Liver (tissue), 8 donors: ENCODE measurements at regions not wholly inside any gene's neighbourhood (a gene's known extent, or its start where the extent isn't known, plus 50 kb on each side); places are given as distances from the start of the nearest gene placed in this dataset.
"Not testable (repeated sequence)": the region's sequence is repeated elsewhere in the genome, so short reads cannot be mapped to it uniquely, and the experiment has no call there.

Source experiments
- DNase-seq: peaks from one replicate; pipeline ENCODE4 v3.0.0-alpha.2; 2017; ENCODE audit warnings: low spot score
- H3K27ac ChIP-seq, 2 donors: one replicate each; pipeline ENCODE4 v1.7.0; 2013; ENCODE audit warnings: inconsistent platforms in 2 of 2, low read length in 2 of 2, control low read depth in 1 of 2, low read depth in 1 of 2, mild to moderate bottlenecking in 1 of 2
- H3K27me3 ChIP-seq, 4 donors: one replicate each; pipeline versions ENCODE4 v1.6.1 to v1.7.0; 2013; ENCODE audit warnings: low read length in 3 of 4, inconsistent platforms in 1 of 4, mild to moderate bottlenecking in 1 of 4, moderate library complexity in 1 of 4; ENCODE audit not compliant: control insufficient read depth in 4 of 4, insufficient read depth in 4 of 4
- H3K36me3 ChIP-seq, 4 donors: one replicate each; pipeline versions ENCODE4 v1.6.1 to v1.7.0; 2013; ENCODE audit warnings: low read length in 3 of 4, mild to moderate bottlenecking in 3 of 4, low read depth in 1 of 4, moderate library complexity in 1 of 4; ENCODE audit not compliant: control insufficient read depth in 4 of 4, insufficient read depth in 3 of 4
- H3K4me1 ChIP-seq, 4 donors: one replicate each; pipeline versions ENCODE4 v1.6.1 to v1.7.0; 2013; ENCODE audit warnings: low read length in 3 of 4, mild to moderate bottlenecking in 3 of 4, moderate library complexity in 1 of 4; ENCODE audit not compliant: control insufficient read depth in 4 of 4, insufficient read depth in 4 of 4
- H3K4me3 ChIP-seq, 3 donors: one replicate each; pipeline versions ENCODE4 v1.6.1 to v1.7.0; 2013; ENCODE audit warnings: low read length in 3 of 3, control low read depth in 1 of 3, low read depth in 1 of 3, mild to moderate bottlenecking in 1 of 3
- H3K9ac ChIP-seq, 2 donors: one replicate each; pipeline ENCODE4 v1.7.0; 2013; ENCODE audit warnings: low read length in 2 of 2, mild to moderate bottlenecking in 2 of 2, moderate library complexity in 2 of 2, control low read depth in 1 of 2, low read depth in 1 of 2
- H3K9me3 ChIP-seq, 4 donors: one replicate each; pipeline versions ENCODE4 v1.6.1 to v1.7.0; 2013; ENCODE audit warnings: low read length in 3 of 4; ENCODE audit not compliant: control insufficient read depth in 4 of 4
- FOXA1 ChIP-seq: IDR thresholded peaks from 2 replicates; pipeline ENCODE4 v1.6.1; 2016; ENCODE audit warnings: antibody characterized with exemption
- FOXA2 ChIP-seq: IDR thresholded peaks from 2 replicates; pipeline ENCODE4 v1.6.1; 2016; ENCODE audit warnings: antibody characterized with exemption
- GABPA ChIP-seq, 2 donors: IDR thresholded peaks in 1 of 2; conservative IDR thresholded peaks in 1 of 2; 2 replicates each; pipeline ENCODE4 v1.6.1; 2016; ENCODE audit warnings: antibody characterized with exemption in 2 of 2, mild to moderate bottlenecking in 1 of 2, moderate library complexity in 1 of 2
- HNF4A ChIP-seq, 2 donors: conservative IDR thresholded peaks; 2 replicates each; pipeline ENCODE4 v1.6.1; 2016; ENCODE audit warnings: antibody characterized with exemption in 2 of 2, mild to moderate bottlenecking in 2 of 2
- JUND ChIP-seq, 2 donors: IDR thresholded peaks; 2 replicates each; pipeline ENCODE4 v1.6.1; 2016; ENCODE audit warnings: antibody characterized with exemption in 2 of 2
- NR2F2 ChIP-seq: IDR thresholded peaks from 2 replicates; pipeline ENCODE4 v1.6.1; 2016; ENCODE audit warnings: antibody characterized with exemption
- RAD21 ChIP-seq, 2 donors: IDR thresholded peaks; 2 replicates each; pipeline ENCODE4 v1.6.1; 2016; ENCODE audit warnings: antibody characterized with exemption in 2 of 2, mild to moderate bottlenecking in 2 of 2
- RXRA ChIP-seq, 2 donors: IDR thresholded peaks; 2 replicates each; pipeline ENCODE4 v1.6.1; 2017 to 2018; ENCODE audit warnings: antibody characterized with exemption in 2 of 2, mild to moderate bottlenecking in 1 of 2
- SP1 ChIP-seq: IDR thresholded peaks from 2 replicates; pipeline ENCODE4 v1.6.1; 2018; ENCODE audit warnings: antibody characterized with exemption, mild to moderate bottlenecking
- TAF1 ChIP-seq: conservative IDR thresholded peaks from 2 replicates; pipeline ENCODE4 v1.6.1; 2016; ENCODE audit warnings: antibody characterized with exemption, mild to moderate bottlenecking
- WGBS: extraction: QIAGEN DNeasy Blood & Tissue Kit; methylation state at CpG from one replicate; pipeline ENCODE4 v1.1.7; 2013; 5-methylcytosine and 5-hydroxymethylcytosine counted together
- TF ChIP-seq, protein P1 (sequence below): IDR thresholded peaks from 2 replicates; pipeline ENCODE4 v1.6.1; 2016; ENCODE audit warnings: antibody characterized with exemption
- TF ChIP-seq, protein P2 (sequence below): fragments of 150-350 bp; IDR thresholded peaks from 2 replicates; pipeline ENCODE4 v1.5.1; 2017; ENCODE audit warnings: improper control_type of control experiment, low read depth, low read length; ENCODE audit not compliant: missing input control
- TF ChIP-seq, protein P3 (sequence below): IDR thresholded peaks from 2 replicates; pipeline ENCODE4 v1.6.1; 2016; ENCODE audit warnings: antibody characterized with exemption, mild to moderate bottlenecking
- TF ChIP-seq, protein P4 (sequence below): IDR thresholded peaks from 2 replicates; pipeline ENCODE4 v1.6.1; 2016; ENCODE audit warnings: antibody characterized with exemption
- donor health status: healthy.
- donor health status: healthy.
- donor health status: healthy.
- donor health status: healthy.
- donor health status: healthy.

DNA sequence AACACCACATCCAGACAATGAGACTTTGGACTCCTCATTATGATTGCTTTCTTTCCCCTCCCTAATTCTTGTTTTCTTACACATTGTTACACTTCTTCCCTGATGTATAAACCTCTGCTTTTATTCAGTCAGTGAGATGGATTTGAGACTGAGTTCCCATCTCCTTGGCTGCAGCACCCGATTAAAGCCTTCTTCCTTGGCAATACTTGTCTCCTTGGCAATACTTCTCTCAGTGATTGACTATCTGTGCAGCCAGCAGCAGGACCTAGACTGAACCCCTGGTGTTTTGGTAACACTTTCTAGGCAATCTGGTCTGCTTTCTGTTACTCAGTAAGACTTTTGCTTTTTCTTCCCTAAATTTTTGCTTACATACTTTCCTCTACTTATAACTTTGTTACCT is 492.8 kb upstream of the SMC2 start:
- Histone ChIP-seq H3K27ac (no peak overlapping the region), H3K9me3 (peaks cover 0 to 3% (median 0%) of the 10 kb centered on the region in 4 donors), H3K4me1 (no peaks in the 10 kb centered on the region), H3K4me3 (no peak overlapping the region), H3K27me3 (no peaks in the 10 kb centered on the region), H3K9ac (no peak overlapping the region), H3K36me3 (no peaks in the 10 kb centered on the region)
- DNase-seq: no peak
- 71% methylated on average over 1 of the region's 1 CpG for whole genome bisulfite sequencing
- no peak for TF ChIP-seq TAF1
- no peak for TF ChIP-seq FOXA2
- TF ChIP-seq, protein P1, sequence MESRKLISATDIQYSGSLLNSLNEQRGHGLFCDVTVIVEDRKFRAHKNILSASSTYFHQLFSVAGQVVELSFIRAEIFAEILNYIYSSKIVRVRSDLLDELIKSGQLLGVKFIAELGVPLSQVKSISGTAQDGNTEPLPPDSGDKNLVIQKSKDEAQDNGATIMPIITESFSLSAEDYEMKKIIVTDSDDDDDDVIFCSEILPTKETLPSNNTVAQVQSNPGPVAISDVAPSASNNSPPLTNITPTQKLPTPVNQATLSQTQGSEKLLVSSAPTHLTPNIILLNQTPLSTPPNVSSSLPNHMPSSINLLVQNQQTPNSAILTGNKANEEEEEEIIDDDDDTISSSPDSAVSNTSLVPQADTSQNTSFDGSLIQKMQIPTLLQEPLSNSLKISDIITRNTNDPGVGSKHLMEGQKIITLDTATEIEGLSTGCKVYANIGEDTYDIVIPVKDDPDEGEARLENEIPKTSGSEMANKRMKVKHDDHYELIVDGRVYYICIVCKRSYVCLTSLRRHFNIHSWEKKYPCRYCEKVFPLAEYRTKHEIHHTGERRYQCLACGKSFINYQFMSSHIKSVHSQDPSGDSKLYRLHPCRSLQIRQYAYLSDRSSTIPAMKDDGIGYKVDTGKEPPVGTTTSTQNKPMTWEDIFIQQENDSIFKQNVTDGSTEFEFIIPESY: no peak
- TF ChIP-seq HNF4A (conservative IDR thresholded peaks at IDR 0.05): no peak
- no peak for TF ChIP-seq GABPA (IDR thresholded peaks at IDR 0.05 in 1 of 2, conservative IDR thresholded peaks at IDR 0.05 in 1 of 2)
- TF ChIP-seq, protein P2, sequence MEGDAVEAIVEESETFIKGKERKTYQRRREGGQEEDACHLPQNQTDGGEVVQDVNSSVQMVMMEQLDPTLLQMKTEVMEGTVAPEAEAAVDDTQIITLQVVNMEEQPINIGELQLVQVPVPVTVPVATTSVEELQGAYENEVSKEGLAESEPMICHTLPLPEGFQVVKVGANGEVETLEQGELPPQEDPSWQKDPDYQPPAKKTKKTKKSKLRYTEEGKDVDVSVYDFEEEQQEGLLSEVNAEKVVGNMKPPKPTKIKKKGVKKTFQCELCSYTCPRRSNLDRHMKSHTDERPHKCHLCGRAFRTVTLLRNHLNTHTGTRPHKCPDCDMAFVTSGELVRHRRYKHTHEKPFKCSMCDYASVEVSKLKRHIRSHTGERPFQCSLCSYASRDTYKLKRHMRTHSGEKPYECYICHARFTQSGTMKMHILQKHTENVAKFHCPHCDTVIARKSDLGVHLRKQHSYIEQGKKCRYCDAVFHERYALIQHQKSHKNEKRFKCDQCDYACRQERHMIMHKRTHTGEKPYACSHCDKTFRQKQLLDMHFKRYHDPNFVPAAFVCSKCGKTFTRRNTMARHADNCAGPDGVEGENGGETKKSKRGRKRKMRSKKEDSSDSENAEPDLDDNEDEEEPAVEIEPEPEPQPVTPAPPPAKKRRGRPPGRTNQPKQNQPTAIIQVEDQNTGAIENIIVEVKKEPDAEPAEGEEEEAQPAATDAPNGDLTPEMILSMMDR: no peak
- TF ChIP-seq, protein P3, sequence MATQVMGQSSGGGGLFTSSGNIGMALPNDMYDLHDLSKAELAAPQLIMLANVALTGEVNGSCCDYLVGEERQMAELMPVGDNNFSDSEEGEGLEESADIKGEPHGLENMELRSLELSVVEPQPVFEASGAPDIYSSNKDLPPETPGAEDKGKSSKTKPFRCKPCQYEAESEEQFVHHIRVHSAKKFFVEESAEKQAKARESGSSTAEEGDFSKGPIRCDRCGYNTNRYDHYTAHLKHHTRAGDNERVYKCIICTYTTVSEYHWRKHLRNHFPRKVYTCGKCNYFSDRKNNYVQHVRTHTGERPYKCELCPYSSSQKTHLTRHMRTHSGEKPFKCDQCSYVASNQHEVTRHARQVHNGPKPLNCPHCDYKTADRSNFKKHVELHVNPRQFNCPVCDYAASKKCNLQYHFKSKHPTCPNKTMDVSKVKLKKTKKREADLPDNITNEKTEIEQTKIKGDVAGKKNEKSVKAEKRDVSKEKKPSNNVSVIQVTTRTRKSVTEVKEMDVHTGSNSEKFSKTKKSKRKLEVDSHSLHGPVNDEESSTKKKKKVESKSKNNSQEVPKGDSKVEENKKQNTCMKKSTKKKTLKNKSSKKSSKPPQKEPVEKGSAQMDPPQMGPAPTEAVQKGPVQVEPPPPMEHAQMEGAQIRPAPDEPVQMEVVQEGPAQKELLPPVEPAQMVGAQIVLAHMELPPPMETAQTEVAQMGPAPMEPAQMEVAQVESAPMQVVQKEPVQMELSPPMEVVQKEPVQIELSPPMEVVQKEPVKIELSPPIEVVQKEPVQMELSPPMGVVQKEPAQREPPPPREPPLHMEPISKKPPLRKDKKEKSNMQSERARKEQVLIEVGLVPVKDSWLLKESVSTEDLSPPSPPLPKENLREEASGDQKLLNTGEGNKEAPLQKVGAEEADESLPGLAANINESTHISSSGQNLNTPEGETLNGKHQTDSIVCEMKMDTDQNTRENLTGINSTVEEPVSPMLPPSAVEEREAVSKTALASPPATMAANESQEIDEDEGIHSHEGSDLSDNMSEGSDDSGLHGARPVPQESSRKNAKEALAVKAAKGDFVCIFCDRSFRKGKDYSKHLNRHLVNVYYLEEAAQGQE: no peak
- TF ChIP-seq FOXA1: no peak
- TF ChIP-seq JUND (IDR thresholded peaks at IDR 0.05): no peak
- no peak for TF ChIP-seq NR2F2
- TF ChIP-seq SP1: no peak
- TF ChIP-seq RXRA (IDR thresholded peaks at IDR 0.05): no peak
- no peak for TF ChIP-seq RAD21 (IDR thresholded peaks at IDR 0.05)
- TF ChIP-seq, protein P4, sequence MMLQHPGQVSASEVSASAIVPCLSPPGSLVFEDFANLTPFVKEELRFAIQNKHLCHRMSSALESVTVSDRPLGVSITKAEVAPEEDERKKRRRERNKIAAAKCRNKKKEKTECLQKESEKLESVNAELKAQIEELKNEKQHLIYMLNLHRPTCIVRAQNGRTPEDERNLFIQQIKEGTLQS: no peak

DNA sequence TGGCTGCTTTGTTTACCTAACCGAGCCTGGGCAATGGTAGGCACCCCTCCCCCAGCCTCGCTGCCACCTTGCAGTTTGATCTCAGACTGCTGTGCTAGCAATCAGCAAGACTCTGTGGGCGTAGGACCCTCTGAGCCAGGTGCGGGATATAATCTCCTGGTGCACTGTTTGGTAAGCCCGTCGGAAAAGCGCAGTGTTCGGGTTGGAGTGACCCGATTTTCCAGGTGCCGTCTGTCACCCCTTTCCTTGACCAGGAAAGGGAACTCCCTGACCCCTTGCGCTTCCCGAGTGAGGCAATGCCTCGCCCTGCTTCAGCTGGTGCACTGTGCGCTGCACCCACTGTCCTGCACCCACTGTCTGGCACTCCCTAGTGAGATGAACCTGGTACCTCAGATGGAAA is 482.2 kb upstream of the SMC2 start:
- H3K36me3 ChIP-seq, H3K4me3 ChIP-seq, H3K27ac ChIP-seq, DNase-seq, H3K9me3 ChIP-seq, H3K27me3 ChIP-seq, H3K9ac ChIP-seq, H3K4me1 ChIP-seq: not testable (repeated sequence)
- 87% methylated on average over 14 of the region's 14 CpGs for WGBS
